Ovary (tissue), 7 donors: ENCODE measurements at regions not wholly inside any gene's neighbourhood (a gene's known extent, or its start where the extent isn't known, plus 50 kb on each side); places are given as distances from the start of the nearest gene placed in this dataset.

Experiments
- DNase-seq, 5 donors: peaks; one replicate each; pipeline ENCODE4 v3.0.0-alpha.2; 2019 to 2020
- H3K27ac ChIP-seq, 2 donors: fragments of 200-600 bp; one replicate each; pipeline versions ENCODE4 v1.5.1 to v1.8.0; 2019 to 2022
- H3K27me3 ChIP-seq: fragments of 200-600 bp; one replicate; pipeline ENCODE4 v1.8.0; 2022
- H3K36me3 ChIP-seq: fragments of 200-600 bp; sonication (generic); one replicate; pipeline ENCODE4 v1.5.1; 2019
- H3K4me1 ChIP-seq: one replicate; pipeline ENCODE4 v1.8.1; 2013; ENCODE audit warnings: mild to moderate bottlenecking, moderate library complexity; ENCODE audit not compliant: insufficient read depth
- H3K4me3 ChIP-seq: fragments of 200-600 bp; sonication (generic); one replicate; pipeline ENCODE4 v1.5.1; 2017
- H3K9me3 ChIP-seq, 2 donors: fragments of 200-600 bp in 1 of 2; sonication (generic) in 1 of 2; one replicate each; pipeline versions ENCODE4 v1.5.1 to v1.8.1; 2013 to 2019; ENCODE audit warnings: mild to moderate bottlenecking in 1 of 2, moderate library complexity in 1 of 2
- CTCF ChIP-seq, 3 donors: fragments of 450-650 bp in 2 of 3; fragments of 200-600 bp in 1 of 3; IDR thresholded peaks; one replicate each; pipeline versions ENCODE4 v1.5.1 to v1.8.0; 2016 to 2022; ENCODE audit warnings: antibody characterized with exemption in 3 of 3, mild to moderate bottlenecking in 1 of 3
- EP300 ChIP-seq: sonication (generic); formaldehyde crosslinking; IDR thresholded peaks from one replicate; pipeline ENCODE4 v1.6.1; 2017; ENCODE audit warnings: antibody characterized with exemption
- POLR2A ChIP-seq: fragments of 450-650 bp; IDR thresholded peaks from one replicate; pipeline ENCODE4 v1.6.1; 2017; ENCODE audit warnings: antibody characterized with exemption, mild to moderate bottlenecking, moderate library complexity
- WGBS, 3 donors: extraction: QIAGEN DNeasy Blood & Tissue Kit in 1 of 3; methylation state at CpG; one replicate each; pipeline versions ENCODE4 v1.1.5 to v1.1.7; 2013 to 2017; 5-methylcytosine and 5-hydroxymethylcytosine counted together
- intact Hi-C, 4 donors: fragments of 100-400 bp; cut with DNase I; formaldehyde crosslinking; loops; one replicate each; pipeline versions ENCODE4 v1.11.0 to v1.15.1; 2022 to 2023
- donor health status: DM: no; HTN: no; CAD: no; lungs with moderate emphysema.
- donor health status: DM: no; HTN: no; CAD: no.
- donor health status: Bipolar disorder and iron deficiency.
- donor health status: DM: no; HTN: no; CAD: no.
- donor health status: DM: yes; HTN: yes; CAD: no.

DNA sequence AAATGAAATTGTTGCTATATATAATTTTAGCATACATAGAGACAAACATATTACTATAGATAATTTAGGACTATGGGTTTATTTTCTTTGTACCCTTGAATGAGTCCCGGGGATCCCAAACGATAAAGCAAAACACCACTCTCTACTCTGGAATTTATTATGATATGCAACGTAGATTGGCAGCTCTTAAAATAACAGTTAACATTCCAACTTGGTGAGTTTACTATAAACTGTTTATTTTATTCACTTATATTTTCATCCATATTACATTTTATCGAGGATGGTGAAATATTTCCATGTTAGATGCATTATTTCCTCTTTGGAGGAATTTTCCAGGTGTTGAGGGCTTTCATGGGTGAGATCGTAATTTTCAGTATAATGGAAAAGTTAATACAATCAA, 138.7 kb upstream of the DGKB start:
- H3K4me3 ChIP-seq, result no peak overlapping the region
- H3K27me3 ChIP-seq, result no peaks in the 10 kb centered on the region
- TF ChIP-seq CTCF (IDR thresholded peaks at IDR 0.05), result no peak
- no peak for TF ChIP-seq EP300
- no peak for TF ChIP-seq POLR2A
- no peaks in the 10 kb centered on the region for H3K4me1 ChIP-seq
- 32 to 67% (median 34%) methylated on average over 5 of the region's 5 CpGs for WGBS, 3 donors
- no peaks in the 10 kb centered on the region for H3K36me3 ChIP-seq
- no peak for DNase-seq
- no peaks in the 10 kb centered on the region for H3K9me3 ChIP-seq
- intact Hi-C loops, result no loop called here
- no peak overlapping the region for H3K27ac ChIP-seq

DNA sequence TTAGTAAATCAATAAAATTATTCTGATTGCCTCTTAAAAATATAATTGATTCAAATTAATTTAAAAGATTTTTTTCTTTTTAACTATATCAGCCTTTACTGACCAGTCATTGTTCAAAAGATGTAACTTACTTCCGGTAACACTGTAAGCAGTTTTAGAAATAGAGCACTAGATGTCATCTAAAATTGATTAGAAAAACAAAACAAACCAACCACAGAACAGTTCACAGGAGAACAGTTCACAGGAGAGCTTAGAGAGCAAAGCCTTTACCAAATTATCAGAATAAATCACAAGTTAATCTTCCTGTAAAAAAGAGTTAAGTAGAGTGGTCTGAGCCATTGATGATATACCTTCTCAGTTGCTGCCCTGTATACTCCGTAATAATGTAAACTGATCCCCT, 133.3 kb upstream of the DGKB start:
- no peaks in the 10 kb centered on the region for H3K9me3 ChIP-seq
- H3K4me1 ChIP-seq, result no peaks in the 10 kb centered on the region
- H3K27ac ChIP-seq, result no peak overlapping the region
- no peaks in the 10 kb centered on the region for H3K27me3 ChIP-seq
- H3K4me3 ChIP-seq, result no peak overlapping the region
- intact Hi-C loops, result no loop called here
- TF ChIP-seq CTCF (IDR thresholded peaks at IDR 0.05) (no peak), POLR2A (no peak), EP300 (no peak)
- 69 to 94% (median 75%) methylated on average over 2 of the region's 2 CpGs for WGBS, 3 donors
- no peak for DNase-seq
- no peaks in the 10 kb centered on the region for H3K36me3 ChIP-seq

- Histone ChIP-seq H3K4me3 (no peak overlapping the region), H3K9me3 (no peaks in the 10 kb centered on the region), H3K36me3 (no peaks in the 10 kb centered on the region), H3K27me3 (no peaks in the 10 kb centered on the region), H3K27ac (no peak overlapping the region), H3K4me1 (no peaks in the 10 kb centered on the region)
- intact Hi-C loops, result loop anchor here in 1 of 4 donors (2.0 kb wide), 1 partner anchor 54 kb away; no protein-coding TSS in a partner anchor
- no peak for DNase-seq
- WGBS, 3 donors, result 91 to 93% (median 92%) methylated on average over 2 of the region's 2 CpGs
- TF ChIP-seq CTCF (IDR thresholded peaks at IDR 0.05), result no peak
- no peak for TF ChIP-seq EP300
- no peak for TF ChIP-seq POLR2A
Measured at GRCh38 chr7:15033039-15033438, 130.5 kb upstream of the DGKB start.

DNA sequence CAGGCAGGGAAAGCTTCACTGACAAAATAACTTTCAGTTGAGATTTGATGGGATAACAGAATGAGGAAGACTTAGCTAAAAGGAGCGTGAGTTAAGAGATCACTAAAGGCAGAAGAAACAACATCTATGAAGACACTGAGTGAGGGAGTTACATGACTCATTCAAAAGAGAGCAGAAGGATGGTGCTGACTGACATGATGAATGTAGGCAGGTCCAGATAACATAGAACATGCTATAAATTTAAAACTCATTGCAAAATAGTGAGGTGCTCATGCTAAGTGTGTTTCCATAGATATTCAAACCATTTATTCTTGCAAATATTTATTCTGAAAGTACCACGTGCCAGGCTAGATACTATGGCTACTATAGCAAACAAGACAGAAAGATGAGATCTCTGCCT, 116.4 kb upstream of the DGKB start:
- TF ChIP-seq EP300, result no peak
- no peak for TF ChIP-seq CTCF (IDR thresholded peaks at IDR 0.05)
- TF ChIP-seq POLR2A, result no peak
- 27 to 36% (median 35%) methylated on average over 2 of the region's 2 CpGs for WGBS, 3 donors
- H3K4me1 ChIP-seq, result no peaks in the 10 kb centered on the region
- no peak overlapping the region for H3K27ac ChIP-seq
- no peaks in the 10 kb centered on the region for H3K36me3 ChIP-seq
- no peaks in the 10 kb centered on the region for H3K9me3 ChIP-seq
- H3K4me3 ChIP-seq, result no peak overlapping the region
- intact Hi-C loops, result loop anchor here in 1 of 4 donors (10.0 kb wide), 1 partner anchor 304 kb away; no protein-coding TSS in a partner anchor
- H3K27me3 ChIP-seq, result no peaks in the 10 kb centered on the region
- DNase-seq, result no peak
